Keratinocyte (primary cell): ENCODE measurements at regions not wholly inside any gene's neighbourhood (a gene's known extent, or its start where the extent isn't known, plus 50 kb on each side); places are given as distances from the start of the nearest gene placed in this dataset.

Source experiments
- EZH2 ChIP-seq: IDR thresholded peaks from one replicate; pipeline ENCODE4 v1.6.1; 2012; ENCODE audit warnings: inconsistent platforms, mild to moderate bottlenecking, low read length, moderate library complexity
- TF ChIP-seq, protein P1 (sequence below), 3 experiments: IDR thresholded peaks in 1 of 3; conservative IDR thresholded peaks in 1 of 3; optimal IDR thresholded peaks in 1 of 3; 2 replicates in 2 of 3; 3 replicates in 1 of 3; pipeline versions ENCODE3 to v1.5.1; 2011; ENCODE audit warnings: low read length in 3 of 3, mild to moderate bottlenecking in 3 of 3, moderate library complexity in 2 of 3, control low read depth in 1 of 3, inconsistent platforms in 1 of 3; ENCODE audit not compliant: insufficient read depth in 2 of 3; ENCODE audit errors: extremely low read depth in 1 of 3

DNA sequence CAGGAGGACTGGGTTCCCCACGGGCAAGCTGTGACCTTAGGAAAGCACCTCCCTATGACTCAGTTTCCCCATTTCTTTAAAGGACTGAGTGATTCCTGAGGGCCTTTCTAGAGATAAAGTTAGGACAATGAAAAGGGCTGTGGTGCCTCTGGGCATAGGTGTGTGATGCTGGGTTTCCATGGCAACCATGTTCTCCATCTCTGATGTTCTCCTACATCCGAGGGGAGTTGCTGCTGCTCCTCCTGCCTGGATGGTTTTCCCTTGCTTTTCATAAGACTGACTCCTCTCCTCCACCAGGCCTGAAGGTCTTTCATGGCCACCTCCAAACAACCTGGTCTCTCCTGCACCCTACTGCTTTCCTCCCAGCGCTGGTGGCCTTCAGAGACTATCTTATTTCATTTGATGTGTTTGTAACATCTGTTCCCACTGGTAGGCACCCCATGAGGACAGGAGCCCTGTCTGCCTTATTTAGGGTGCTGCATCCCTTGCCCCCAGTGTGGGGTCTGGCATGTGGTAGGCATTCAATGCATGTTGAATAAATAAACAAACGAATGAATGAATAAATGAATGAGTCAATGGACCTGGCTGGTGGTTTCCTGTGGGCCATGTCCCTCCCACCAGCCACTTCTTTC lies 112.2 kb upstream of the HAND1 start:
- TF ChIP-seq, protein P1, sequence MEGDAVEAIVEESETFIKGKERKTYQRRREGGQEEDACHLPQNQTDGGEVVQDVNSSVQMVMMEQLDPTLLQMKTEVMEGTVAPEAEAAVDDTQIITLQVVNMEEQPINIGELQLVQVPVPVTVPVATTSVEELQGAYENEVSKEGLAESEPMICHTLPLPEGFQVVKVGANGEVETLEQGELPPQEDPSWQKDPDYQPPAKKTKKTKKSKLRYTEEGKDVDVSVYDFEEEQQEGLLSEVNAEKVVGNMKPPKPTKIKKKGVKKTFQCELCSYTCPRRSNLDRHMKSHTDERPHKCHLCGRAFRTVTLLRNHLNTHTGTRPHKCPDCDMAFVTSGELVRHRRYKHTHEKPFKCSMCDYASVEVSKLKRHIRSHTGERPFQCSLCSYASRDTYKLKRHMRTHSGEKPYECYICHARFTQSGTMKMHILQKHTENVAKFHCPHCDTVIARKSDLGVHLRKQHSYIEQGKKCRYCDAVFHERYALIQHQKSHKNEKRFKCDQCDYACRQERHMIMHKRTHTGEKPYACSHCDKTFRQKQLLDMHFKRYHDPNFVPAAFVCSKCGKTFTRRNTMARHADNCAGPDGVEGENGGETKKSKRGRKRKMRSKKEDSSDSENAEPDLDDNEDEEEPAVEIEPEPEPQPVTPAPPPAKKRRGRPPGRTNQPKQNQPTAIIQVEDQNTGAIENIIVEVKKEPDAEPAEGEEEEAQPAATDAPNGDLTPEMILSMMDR (optimal IDR thresholded peaks at IDR 0.05 in 1 of 3, IDR thresholded peaks at IDR 0.05 in 1 of 3, conservative IDR thresholded peaks at IDR 0.05 in 1 of 3; ENCODE audit: extremely low read depth in 1 of 3, insufficient read depth in 2 of 3, low read length in 3 of 3) = no peak
- TF ChIP-seq EZH2 = no peak
